HG03439 (cell line): ENCODE measurements at regions not wholly inside any gene's neighbourhood (a gene's known extent, or its start where the extent isn't known, plus 50 kb on each side); places are given as distances from the start of the nearest gene placed in this dataset.
"Not testable (repeated sequence)": the region's sequence is repeated elsewhere in the genome, so short reads cannot be mapped to it uniquely, and the experiment has no call there.

ENCODE experiments used
- ATAC-seq: cut with Tn5 transposase; IDR thresholded peaks from one replicate; pipeline ENCODE4 v1.9.1; 2021; ENCODE audit warnings: mild to moderate bottlenecking, moderate library complexity; ENCODE audit not compliant: unreplicated experiment

DNA sequence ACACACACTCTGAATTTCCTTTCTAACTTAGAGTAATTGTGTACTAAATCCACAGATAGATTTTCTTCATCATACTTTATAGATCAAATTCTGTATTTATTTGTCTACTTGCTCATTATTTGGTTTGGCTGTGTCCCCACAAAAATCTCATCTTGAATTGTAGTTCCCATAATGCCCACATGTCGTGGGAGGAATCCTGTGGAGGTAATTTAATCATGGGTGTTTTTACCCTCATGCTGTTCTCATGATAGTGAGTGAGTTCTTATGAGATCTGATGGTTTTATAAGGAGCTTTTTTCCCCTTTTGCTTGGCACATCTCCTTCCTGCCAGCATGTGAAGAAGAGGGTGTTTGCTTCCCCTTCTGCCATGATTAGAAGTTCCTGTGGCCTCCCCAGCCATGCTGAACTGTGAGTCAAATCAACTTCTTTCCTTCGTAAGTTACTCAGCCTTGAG lies 198.3 kb upstream of the TGFBR2 start:
- ATAC-seq: no peak

DNA sequence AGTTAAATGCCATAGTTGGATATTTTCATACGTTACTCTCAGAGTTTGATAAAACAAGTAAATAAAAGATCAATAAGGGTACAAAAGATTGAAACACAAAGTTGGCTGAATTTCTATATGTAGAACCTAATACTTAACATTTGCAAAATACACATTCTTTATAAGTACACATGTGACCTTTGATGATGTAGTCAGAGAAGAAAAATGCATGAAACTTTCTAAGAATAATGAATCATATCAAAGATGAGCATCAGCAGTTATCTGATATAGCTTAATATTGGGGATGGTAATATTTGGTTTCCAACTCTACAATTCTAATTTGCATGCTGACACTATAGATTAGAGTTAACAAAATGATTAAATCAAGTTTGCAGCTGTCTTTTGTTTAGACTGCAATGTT lies 188.0 kb upstream of the TGFBR2 start:
- ATAC-seq: no peak

DNA sequence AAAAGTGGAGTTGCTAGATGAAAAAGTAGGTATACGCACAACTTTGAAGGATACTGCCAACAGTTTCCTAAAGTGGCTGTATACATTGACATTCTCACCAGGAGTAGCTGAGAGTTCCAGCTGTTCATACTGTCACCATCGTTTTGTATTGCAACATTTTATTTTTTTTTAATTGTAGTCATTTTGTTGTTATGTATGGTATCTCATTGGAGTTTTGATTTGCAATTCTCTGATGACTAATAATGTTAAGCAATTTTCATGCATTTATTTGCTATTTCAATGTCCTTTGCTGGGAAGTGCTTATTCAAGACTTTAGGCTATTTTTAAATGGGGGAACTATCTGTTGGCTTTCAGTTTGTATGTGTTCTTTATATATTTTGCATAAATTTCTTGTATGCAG lies 185.1 kb upstream of the TGFBR2 start:
- no peak for ATAC-seq

DNA sequence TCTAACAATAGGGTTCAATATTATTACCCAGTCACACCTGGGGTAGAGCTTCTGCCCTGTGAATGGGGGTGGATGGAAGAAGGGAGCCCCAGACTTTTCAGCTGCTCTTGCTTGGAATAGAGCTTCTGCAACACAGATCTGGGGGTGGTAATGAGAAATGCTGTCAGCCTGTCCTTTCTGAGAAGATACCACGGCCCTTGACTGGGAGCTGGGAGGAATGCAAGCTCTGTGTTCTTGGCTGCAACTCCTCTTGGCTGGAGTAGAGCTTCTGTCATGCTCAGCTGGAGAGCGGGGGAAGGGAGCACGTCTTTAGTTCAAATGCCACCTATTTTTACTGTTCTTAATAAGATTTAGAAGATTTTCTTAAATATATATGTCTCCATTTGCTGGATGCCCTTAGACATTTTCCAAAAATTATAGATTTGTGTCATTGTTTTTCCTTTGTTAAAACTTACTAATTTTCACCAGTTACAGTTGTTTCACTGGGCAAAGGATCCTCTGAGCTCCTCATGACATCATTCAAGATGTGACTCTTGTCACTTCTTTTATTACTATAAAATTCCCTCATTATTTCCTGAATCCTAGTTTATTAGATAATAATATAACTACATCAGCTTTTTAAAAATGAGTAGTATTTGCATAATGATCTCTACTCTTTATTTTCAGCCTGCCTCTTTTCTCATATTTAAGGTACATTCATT lies 180.0 kb upstream of the TGFBR2 start:
- no peak for ATAC-seq

DNA sequence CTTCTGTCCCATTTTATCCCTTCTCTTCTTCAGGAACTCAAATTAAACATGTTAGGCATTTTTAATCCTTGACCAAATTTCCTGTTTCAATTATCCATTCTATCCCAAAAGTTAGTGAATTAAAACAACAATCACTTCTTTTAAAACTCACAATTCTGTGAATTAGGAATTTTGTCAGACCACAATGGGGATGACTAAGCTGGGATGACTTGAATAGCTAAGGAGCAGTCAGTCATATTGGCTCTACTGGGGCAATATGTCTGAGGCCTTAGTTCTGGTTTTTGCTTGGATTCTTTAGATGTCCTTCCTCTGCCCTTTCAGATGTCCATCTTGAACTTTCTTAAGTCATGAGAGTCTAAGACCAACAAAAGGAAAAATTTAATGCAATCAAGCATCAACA lies 178.2 kb upstream of the TGFBR2 start:
- ATAC-seq: no peak

DNA sequence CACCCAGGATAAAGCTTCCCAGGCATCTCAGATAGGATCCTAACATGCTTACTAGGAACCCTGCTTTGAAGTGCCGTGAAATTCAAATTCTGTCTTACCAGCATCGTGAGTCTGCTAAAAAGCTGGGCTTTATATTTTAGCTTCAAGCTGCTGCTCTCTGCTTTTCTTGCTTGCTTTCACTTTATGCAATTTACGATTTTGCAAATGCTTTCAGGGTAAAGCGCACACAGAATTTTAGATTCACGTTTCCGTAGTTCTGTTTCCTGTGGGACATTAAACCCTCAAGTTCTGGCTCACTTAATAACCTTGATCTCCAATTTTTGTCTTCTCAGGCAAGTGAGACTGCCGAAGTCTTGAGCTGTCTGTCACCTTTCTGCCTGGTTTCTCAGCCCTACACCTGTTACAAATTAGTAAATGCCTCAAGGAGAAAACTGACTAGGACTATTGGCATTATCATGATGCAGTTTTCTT lies 170.5 kb upstream of the TGFBR2 start:
- ATAC-seq: no peak

DNA sequence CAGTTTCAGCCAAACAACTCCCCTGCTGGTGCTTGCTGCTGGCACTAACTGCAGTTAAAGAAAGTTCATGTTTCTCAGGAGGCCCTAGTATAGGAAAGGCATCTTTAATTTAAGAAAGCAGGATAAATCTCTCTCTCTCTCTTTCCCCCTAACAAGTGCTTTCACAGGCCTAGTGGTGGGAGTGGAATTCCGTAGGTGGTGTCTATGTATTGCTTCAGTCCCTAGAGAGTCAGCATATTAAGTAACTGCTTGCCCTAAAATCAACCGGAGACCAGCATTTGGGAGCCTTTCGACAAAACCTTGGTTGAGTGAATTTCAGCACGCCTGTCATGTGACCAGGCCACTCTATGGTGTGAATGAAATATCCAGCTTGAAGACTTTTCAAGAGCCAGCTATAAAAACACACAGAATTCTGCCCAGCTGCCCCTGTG lies 169.2 kb upstream of the TGFBR2 start:
- no peak for ATAC-seq

DNA sequence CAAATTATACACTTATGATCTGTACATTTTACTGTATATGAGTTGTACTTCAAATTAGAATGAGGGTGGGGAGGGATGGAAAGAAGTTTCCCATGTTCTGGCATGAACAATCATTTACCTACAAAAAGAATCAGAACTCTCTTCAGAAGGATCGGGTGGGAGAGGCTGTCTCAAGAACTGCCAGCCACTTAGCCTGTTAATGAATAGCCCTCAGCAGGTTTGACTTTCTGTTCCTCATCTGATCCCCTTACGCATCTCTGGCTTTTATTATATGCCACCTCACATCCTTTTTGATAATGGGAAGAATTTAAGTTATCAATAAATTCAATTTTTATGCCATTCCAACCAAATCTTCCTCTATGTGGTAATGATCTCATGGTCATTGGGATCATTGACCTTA lies 168.3 kb upstream of the TGFBR2 start:
- no peak for ATAC-seq

DNA sequence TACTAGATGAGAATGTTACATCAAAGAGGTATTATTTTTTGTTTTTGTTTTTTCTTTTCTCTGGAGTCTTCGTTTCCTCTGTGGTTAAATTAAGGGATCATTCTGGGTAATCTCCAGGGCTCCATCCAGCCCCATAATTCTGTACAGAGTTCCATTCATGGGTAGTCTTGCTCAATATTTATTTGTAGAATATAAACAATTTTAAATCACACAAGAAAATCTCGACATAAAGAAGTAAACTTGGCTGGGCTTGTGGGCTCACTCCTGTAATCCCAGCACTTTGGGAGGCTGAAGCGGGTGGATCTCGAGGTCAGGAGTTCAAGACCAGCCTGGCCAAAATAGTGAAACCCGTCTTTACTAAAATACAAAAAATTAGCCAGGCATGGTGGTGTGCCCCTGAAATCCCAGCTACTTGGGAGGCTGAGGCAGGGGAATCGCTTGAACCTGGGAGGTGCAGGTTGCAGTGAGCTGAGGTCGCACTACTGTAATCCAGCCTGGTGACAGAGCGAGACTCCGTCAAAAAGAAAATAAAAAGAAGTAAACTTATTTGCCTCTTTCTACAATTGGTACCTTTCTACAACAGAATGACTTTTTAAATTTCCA lies 166.8 kb upstream of the TGFBR2 start:
- no peak for ATAC-seq

DNA sequence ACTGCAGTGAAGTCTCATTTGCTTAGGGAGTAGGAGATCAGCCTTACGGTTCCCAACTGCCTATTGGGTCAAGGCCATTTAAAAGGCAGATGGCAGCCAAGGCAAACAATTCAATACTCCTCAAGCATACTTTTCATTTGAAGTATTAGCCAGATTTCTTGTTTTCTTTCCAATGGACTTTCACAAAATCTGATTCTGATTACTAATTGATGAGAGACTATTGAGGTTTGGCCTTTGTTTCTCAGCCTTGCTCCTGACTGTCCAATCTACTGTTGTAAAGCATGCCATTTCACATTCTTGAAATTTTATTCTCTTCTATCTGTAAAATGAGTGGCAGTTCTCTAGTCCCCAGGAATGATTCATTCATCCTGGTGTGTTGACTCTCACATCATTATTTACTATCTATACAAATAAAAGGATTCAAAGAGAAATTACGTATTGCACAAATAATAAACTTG lies 166.2 kb upstream of the TGFBR2 start:
- no peak for ATAC-seq

DNA sequence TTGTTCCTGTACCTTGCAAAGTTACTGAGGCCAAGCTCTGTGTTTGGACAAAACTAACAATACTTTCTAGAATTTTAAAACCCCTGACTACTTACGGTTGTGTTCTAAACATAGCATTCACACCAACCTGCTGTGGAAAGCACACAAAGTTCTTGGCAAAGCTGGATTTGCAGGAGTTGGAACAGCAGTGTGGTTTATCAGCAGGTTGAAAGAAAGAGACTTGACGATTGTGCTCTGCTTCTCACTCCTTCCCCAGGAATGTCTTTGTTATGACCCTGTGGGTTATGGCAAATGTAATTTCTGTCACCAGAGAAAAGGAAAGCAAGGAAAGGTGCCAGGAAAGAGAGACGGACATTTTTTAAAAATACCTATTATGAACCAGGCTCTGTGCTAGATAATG lies 165.5 kb upstream of the TGFBR2 start:
- no peak for ATAC-seq

DNA sequence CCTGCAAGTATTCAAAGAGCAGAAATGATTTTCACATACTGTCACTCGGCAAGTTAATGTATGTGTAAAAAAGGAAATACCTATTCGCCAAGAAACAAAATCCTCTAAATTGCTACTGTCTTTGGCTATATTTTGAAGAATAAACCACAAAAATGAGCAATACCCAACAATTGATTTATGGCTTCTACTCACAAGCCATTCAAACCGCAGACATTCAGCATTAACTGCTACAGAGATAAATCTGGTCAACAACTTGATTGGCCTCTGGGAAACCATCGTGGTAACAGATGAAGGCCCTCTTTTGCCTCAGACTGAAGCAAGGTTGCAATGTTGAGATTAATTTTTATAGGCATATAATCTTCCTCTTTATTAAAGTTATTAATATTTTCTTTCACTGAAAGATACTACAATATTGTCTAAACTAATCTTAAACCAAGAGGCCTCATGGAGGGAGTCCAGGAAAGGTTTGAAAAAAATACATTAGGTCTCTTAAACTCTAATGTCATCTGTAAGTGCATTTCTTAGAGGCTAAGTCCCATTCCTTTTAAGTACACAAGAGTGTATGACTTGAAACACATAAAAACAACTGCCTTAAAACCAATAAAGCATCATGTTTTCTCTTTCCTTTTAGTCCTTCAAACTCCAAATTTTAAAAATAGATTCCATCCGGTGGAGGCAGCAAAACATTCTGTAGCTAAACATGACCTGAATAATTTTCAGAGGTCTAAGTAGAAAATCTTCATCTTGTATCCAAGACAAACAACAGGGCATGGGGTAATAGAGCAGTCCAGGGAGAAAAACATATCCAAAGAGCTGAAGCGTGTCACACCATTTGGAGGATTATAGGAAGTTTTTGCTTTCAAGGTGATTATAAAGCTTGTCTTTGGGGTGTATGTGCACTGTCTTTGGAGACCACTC lies 162.4 kb upstream of the TGFBR2 start:
- ATAC-seq: no peak

DNA sequence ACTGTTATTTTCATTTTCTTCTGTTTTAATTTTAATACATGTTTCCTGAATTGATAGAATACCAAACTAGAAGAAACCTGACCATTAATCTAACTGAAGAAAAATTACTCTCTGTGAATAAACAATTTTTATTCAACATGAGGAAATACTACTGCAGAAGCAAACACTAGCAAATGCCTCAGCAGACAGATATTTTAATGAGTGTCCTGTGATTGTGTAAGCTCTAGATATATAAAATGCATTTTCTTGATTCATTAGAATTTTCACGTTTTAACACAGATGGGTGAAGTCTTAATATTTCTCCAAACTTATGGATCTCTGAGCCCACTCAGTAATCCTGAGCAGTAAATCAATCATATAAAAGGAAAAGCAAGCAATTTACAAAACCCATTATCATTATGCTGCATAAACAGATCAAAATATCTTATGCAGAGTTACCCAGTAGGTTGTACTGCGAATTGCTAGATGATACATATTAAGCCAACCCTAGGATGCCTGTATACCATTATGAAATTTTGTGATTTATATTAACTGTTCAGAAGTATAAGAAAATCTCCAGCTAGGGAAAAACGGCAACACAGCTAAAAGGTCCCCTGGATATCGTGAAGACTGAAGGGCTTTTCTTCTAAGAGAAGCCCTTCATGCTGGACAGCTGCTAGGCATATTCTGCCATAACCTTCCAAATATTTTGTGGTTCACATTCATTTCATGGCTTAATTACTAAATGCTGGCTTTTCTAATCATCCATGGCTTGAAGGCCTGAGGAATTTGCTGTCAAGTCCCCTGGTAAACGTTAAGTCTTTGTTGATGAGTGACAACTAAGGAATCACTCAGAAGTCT lies 157.7 kb upstream of the TGFBR2 start:
- ATAC-seq: no peak

DNA sequence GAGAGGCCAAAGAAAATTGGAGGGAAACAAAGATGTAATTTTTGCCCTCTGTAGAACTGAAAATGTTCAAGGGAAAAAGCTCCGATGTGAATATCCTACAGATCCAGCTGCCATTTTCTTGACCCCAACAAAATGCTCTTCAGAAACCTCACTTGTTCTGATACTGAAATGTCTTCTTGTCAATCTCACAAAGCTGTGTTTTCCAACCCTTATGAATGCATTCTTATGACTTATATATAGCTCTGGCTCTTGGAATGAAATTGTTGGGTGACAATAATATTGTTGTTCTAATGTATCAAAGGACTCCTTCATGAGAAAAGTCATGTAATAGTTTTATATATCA lies 157.1 kb upstream of the TGFBR2 start:
- ATAC-seq: no peak

DNA sequence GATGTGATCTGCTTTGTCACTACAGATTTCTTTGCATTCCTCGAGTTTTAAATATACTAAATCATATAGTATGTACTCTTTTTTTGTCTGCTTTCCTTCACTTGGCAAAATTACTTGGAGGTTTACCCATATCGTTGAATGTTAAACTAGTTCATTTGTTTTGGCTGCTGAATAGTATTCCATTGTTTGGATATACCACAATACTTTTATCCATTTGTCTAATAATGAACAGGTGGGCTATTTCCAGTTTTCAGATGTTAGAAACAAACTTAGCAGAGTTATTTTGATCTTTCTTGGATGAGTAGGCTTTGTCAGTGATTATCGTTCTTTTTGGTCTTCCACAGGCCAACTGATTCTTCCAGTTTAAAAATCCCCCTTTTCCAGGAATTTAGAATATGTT lies 154.0 kb upstream of the TGFBR2 start:
- no peak for ATAC-seq

DNA sequence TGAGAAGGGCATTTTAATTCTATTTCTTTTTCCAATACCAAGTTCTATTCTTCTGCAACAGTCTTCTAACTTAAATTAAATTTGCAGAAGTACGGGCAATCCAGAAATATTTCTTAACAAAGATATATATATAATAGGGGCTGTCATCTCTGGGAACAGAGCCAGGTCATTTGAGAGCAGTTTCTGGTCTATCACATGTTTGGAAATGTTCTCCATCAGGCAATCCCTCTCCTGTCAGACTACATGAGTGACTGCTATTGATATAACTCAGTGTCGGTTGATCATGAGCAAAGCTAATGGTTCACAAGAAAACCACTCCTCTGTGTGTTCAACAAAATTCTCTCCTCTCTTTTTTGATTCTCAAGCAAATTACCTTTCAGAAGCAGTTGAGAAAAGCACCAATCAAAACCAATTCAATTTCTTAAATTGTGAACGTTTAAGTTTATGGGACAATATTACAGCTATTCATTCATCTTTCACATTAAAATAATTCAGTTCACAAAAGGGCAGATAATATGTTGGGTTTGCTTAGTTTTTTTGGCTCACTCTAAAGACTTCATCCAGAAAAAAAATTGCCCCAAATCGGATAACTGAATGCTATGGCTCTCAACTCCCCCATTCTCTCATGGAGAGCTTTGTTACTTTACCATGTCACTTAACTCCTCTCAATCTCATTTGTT lies 152.9 kb upstream of the TGFBR2 start:
- ATAC-seq: no peak

DNA sequence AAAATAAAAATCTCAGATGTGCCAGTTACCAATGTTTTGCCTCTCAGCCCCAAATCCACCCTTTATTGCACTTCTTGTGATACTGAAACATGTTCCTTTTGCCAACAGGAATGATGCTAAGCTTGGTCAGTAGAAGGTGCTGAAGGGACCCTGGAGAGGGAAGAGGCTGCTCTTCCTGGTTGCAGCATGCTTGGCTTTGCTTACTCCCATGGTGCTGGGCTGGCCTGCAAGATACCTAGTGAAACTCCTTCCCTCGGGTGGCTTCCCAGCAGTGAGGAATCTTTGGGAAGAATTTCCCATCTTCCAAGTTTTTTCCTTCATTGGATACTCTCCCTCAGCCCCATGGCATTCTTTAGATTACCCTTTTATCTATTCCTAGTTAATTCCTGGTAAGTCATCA lies 151.8 kb upstream of the TGFBR2 start:
- ATAC-seq: no peak

DNA sequence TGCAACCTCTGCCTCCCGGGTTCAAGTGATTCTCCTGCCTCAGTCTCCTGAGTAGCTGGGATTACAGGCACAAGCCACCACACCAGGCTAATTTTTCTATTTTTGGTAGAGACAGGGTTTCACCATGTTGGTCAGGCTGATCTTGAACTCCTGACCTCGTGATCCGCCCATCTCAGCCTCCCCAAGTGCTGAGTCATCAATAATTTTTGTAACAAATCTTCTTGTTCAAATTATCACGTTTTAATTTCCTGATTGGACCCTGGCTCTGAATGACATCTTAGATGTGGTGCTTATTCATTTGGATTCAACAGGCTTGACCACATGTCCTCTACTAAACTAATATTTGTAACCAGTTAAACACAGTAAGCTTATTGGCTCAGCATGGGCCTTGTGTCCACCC lies 151.3 kb upstream of the TGFBR2 start:
- not testable (repeated sequence) for ATAC-seq

DNA sequence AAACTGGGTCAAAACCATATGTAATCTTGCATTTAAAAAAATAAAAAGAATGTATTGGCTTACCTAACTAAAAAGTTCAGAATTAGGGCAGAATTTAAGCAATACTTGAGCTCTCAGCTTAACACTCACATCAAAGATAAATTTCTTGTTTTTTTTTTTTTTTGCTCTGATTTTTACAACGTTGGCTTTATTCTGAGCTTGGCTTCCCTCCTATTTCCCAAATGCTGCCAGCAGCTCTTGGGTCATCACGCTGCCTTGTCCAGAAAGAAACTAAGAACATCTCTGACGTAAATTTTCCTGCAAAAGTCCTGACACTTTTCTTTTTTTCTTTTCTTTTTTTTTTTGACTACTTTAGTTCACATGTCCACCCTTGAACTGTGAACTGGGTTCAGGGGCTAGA lies 150.6 kb upstream of the TGFBR2 start:
- no peak for ATAC-seq

DNA sequence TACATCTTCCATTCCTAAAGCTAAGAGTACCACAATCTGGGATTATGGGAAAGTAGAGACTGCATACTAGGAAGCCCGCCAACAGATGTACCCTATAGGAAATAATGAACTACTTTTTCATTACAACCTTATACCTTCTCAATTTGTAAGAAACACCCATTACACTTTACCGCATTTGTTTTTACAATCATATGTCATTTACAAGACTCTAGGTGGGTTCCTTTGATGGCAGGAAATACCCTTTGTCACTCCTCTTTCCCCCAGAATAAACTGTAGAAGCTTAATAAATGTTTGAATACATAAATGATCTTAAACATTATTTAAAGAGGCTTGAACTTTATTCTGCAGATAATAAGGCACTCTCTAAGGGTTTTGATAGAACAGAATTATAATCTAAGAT lies 150.1 kb upstream of the TGFBR2 start:
- ATAC-seq: no peak
